Fibroblast of peridontal ligament (primary cell): ENCODE measurements at regions not wholly inside any gene's neighbourhood (a gene's known extent, or its start where the extent isn't known, plus 50 kb on each side); places are given as distances from the start of the nearest gene placed in this dataset.
A peak's percentile ranks its signal among the peaks of the same experiment; 100 is the strongest.

Experiments used
- DNase-seq: peaks from one replicate; pipeline ENCODE4 v3.0.0-alpha.2; 2010; ENCODE audit errors: extremely low read depth

- no peak for DNase-seq
Measured at GRCh38 chr1:178607718-178608408, 95.0 kb downstream of the TEX35 start.

DNA sequence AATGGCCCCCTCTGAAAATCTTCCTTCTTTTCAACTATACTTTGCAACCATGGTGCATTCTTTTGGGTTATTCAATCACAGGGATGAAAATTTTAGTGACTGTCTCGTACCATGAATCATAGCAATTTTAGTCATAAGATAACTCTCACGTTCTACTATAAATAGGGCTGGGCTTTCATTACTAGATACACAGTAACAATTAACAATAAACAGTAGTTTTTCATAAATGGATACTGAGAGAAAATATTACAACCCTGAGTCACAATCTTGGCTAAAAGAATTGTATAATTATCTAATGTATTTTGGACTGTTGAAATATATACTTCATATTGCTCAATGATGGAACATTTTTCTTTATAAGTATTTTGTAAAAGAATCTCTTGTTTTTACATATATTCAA is 96.1 kb downstream of the TEX35 start:
- peak; percentile 95 for DNase-seq

- DNase-seq, result peak; percentile 95
Measured at GRCh38 chr1:178610690-178611410, 97.9 kb downstream of the TEX35 start.

DNA sequence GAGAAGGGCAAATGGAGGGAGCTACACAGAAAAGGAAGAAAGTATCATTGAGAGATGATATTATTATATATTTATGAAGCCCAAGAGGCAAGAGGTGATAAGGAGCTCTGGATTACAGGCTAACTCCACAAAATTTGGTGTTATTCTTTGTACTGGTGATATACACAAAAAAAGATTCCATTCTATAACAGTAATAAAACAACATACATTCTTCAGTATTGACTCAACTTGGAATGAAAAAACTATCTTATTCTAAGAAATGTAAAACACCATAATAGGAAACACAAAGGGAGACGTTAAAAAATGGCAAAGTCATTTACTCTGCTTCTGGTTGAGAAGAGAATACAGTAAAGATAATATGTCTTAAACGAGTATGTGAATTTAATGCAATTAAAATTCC is 99.4 kb downstream of the TEX35 start:
- peak; percentile 87 for DNase-seq

- DNase-seq, result no peak
Measured at GRCh38 chr1:178613271-178613945, 100.5 kb downstream of the TEX35 start.

DNA sequence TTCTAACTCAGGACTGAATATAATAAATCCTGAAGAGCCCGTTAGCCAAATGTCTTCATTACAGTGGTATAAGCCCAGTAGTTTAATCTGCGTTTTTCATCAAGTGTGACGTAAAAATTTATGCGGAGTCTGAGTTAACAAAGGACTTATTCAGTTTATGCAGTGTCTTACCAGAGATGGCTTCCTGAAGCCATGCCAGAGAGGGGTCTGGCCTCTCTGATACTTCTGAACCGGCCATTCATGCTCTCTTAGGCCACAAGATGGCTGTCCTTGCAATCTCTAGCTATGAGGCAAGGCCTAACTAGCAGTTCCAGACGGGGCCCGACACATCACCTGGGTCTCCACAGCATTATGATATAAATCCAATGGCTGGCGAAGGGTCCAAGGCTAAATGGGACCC is 101.4 kb downstream of the TEX35 start:
- DNase-seq, result no peak

DNA sequence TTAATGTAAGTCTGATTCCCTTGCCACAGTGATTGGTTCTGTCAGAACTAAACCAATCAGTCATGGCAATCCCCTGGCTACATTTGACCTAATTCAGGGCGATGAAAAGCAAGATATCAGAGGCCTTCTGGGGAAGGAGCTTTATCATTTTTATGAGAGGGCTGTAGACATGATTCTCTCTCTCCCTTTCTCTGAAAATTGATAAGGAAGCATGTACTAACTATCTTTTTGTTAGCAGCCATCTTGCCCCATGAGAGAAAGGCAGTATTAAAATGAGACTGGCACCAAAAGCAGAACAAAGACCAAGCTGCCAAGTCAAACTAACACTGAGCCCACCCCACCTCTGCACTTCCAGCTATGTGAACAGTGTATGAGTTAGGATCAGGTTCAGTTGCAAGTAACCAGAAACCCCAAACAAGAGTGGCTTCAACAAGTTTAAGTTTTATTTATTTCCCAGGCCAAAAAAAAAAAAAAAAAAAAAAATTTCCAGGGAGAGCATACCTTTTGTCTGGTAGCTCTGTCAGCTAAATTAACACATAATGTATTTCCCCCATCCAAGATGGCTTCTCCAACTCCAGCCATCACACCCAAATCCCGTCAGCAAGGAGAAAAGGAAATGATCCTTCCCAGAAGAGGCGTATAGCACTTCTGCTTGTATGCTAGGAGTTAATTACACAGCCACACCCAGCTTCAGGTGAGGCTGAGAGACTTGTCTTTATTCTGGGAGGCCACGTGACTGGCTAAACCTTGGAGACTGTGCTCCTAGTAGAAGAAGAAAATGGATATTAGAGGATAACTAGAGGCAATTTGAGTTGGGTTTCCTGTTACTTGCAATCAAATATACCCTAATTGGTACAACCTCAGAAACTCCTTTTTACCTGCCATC is 105.8 kb upstream of the RALGPS2 start:
- no peak for DNase-seq

GRCh38 chr1:178620584-178621475 is 104.2 kb upstream of the RALGPS2 start:
- no peak for DNase-seq

GRCh38 chr1:178621822-178622221 is 103.2 kb upstream of the RALGPS2 start:
- DNase-seq, result no peak

GRCh38 chr1:178625695-178626094 is 99.3 kb upstream of the RALGPS2 start:
- DNase-seq, result no peak

DNA sequence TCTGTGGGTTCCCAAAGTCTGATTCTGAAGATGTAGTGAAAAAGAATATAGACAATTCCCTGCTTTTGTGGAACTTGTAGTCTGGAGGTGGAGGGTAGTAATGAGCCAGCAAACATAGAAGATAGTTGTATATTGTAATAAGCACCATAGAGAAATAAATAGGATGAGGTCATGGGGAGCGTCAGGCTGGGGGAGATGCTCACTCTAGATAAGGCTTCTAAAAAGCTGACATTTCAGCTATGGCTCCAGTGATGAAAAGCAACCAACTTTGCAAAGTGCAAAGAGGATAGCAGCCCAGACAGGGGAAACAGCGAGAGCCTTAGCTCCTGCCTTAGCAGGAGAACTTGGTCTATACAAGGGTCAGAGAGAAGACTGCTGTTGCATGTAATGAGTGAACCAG is 98.0 kb upstream of the RALGPS2 start:
- no peak for DNase-seq

DNA sequence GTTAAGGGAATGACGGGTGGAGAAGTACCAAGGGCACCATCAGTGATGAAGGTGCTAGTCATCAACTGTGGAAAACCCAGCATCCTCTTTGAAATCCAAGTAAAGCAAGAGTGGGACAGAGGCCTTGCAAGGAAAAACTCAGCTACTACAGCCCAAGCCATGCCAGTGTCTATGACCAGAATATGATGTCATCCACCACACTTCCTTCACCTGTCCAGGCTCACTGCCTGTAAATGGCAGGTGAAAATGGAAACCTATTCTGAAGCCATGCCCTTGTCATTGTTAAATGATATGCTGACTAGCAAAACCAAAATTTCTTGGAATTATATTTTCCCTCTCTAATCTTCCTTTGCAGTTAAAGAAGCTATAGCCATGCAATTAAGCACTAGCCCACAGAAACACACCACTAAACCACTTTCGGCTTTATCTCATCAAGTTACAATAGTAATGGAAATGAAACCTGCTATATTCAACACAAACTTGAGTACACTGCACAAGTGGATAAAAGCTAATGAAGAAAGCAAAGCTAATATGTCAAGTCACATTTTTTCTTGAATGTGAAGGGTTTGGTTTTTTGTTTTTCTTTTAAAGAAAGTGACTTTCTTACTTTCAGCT is 96.3 kb upstream of the RALGPS2 start:
- no peak for DNase-seq

GRCh38 chr1:178629252-178630154 is 95.5 kb upstream of the RALGPS2 start:
- DNase-seq, result peak; percentile 96

- DNase-seq, result peak; percentile 70
Measured at GRCh38 chr1:178630417-178630816, 94.6 kb upstream of the RALGPS2 start.

- DNase-seq, result no peak
Measured at GRCh38 chr1:178632653-178633052, 92.4 kb upstream of the RALGPS2 start.

GRCh38 chr1:178633056-178633455 is 92.0 kb upstream of the RALGPS2 start:
- DNase-seq, result no peak

DNA sequence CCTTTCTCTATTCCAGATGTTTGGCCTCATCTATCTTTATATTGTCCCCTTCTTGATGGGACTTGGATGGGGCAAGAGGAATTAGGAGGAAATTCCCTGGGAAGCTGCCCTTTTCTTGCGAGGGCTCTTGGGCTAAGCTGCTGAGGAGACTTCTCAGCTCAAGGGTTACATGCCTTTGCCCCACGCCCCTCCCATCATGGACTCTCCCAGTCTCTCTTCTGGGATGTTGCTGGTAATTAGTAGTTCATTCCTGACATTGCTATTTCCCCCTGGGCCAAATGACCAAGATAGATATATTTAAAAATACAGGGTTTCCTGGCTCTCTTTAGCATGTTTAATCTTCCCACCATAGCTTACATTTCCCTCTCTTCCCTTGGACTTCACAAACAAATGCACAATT is 90.6 kb upstream of the RALGPS2 start:
- DNase-seq, result peak; percentile 88

GRCh38 chr1:178637841-178638240 is 87.2 kb upstream of the RALGPS2 start:
- DNase-seq, result no peak

- peak; percentile 93 for DNase-seq
Measured at GRCh38 chr1:178639326-178639725, 85.7 kb upstream of the RALGPS2 start.
